ENCODE measurements at regions not wholly inside any gene's neighbourhood (a gene's known extent, or its start where the extent isn't known, plus 50 kb on each side); places are given as distances from the start of the nearest gene placed in this dataset.
A peak's percentile ranks its signal among the peaks of the same experiment; 100 is the strongest.
"Not testable (repeated sequence)": the region's sequence is repeated elsewhere in the genome, so short reads cannot be mapped to it uniquely, and the experiment has no call there.

DNA sequence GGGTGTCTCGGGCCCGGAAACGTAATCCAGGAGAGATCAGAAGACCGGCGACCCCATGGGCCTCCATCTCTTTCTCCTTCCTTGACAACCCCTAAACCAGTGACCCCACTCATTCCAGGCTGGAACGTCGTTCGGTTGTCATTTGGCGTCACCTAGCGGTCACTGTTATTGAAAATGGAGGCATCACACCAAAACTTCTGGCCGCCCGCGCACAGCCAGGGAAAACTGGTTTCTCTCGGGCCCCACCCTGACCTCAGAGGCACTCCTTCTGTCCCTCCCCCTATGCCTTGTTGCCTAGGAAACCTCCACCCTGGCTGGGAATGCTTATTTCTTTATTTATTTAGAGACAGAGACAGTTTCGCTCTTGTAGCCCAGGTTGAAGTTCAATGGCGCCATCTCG, 2327.3 kb upstream of the TPTE start:
- not testable (repeated sequence) for H3K4me3 Mint-ChIP-seq; H3K36me3 Mint-ChIP-seq (ENCODE audit: low read depth); H3K9me3 Mint-ChIP-seq; H3K27ac Mint-ChIP-seq (ENCODE audit: unreplicated experiment); DNase-seq (ENCODE audit: low read depth, low spot score); H3K4me1 Mint-ChIP-seq; H3K27me3 Mint-ChIP-seq (ENCODE audit: low read depth)

DNA sequence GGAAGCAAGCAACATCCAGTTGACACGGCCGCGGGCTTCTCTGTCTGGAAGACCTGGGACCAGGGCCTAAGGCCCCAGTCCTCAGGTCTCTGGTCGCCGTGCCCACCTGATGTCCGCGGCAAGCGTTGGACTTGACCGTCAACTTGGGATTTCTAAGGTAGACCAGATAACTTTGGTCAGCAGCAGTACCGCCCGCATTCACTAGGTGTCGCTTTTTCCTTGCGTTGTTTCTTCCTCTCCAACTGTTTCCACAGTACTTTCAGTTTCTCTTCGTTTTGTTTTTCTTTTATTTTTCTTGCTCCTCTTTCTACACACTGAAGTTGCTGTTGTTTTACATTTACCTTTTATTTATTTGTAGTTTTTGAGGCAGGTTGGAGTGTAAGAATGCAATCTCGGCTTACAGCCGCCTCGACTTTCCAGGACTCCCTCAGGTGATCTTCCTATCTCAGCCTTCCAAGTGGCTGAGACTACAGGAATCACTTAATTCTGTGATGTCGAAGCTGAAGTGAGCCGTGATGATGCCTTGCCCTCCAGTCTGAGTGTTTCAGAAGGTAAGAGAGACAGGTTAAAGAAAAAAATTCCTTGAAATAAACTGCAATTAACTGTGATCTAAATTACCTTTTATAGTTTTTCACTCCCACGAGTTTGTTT, 2323.9 kb upstream of the TPTE start:
- H3K36me3 Mint-ChIP-seq (ENCODE audit: low read depth); H3K9me3 Mint-ChIP-seq; DNase-seq (ENCODE audit: low read depth, low spot score); H3K27me3 Mint-ChIP-seq (ENCODE audit: low read depth); H3K4me1 Mint-ChIP-seq; H3K27ac Mint-ChIP-seq (ENCODE audit: unreplicated experiment); H3K4me3 Mint-ChIP-seq: not testable (repeated sequence)

DNA sequence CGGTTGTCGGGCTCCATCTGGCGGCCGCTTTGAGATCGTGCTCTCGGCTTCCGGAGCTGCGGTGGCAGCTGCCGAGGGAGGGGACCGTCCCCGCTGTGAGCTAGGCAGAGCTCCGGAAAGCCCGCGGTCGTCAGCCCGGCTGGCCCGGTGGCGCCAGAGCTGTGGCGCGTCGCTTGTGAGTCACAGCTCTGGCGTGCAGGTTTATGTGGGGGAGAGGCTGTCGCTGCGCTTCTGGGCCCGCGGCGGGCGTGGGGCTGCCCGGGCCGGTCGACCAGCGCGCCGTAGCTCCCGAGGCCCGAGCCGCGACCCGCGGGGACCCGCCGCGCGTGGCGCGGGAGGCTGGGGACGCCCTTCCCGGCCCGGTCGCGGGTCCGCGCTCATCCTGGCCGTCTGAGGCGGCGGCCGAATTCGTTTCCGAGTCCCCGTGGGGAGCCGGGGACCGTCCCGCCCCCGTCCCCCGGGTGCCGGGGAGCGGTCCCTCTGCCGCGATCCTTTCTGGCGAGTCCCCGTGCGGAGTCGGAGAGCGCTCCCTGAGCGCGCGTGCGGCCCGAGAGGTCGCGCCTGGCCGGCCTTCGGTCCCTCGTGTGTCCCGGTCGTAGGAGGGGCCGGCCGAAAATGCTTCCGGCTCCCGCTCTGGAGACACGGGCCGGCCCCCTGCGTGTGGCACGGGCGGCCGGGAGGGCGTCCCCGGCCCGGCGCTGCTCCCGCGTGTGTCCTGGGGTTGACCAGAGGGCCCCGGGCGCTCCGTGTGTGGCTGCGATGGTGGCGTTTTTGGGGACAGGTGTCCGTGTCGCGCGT, 2316.1 kb upstream of the TPTE start:
- not testable (repeated sequence) for H3K9me3 Mint-ChIP-seq; H3K4me3 Mint-ChIP-seq; H3K36me3 Mint-ChIP-seq (ENCODE audit: low read depth); H3K27ac Mint-ChIP-seq (ENCODE audit: unreplicated experiment); H3K27me3 Mint-ChIP-seq (ENCODE audit: low read depth); H3K4me1 Mint-ChIP-seq; DNase-seq (ENCODE audit: low read depth, low spot score)

- not testable (repeated sequence) for H3K27me3 Mint-ChIP-seq (ENCODE audit: low read depth); DNase-seq (ENCODE audit: low read depth, low spot score); H3K4me3 Mint-ChIP-seq; H3K27ac Mint-ChIP-seq (ENCODE audit: unreplicated experiment); H3K9me3 Mint-ChIP-seq; H3K36me3 Mint-ChIP-seq (ENCODE audit: low read depth); H3K4me1 Mint-ChIP-seq
Observed at GRCh38 chr21:8205892-8206188, 2315.5 kb upstream of the TPTE start.

DNA sequence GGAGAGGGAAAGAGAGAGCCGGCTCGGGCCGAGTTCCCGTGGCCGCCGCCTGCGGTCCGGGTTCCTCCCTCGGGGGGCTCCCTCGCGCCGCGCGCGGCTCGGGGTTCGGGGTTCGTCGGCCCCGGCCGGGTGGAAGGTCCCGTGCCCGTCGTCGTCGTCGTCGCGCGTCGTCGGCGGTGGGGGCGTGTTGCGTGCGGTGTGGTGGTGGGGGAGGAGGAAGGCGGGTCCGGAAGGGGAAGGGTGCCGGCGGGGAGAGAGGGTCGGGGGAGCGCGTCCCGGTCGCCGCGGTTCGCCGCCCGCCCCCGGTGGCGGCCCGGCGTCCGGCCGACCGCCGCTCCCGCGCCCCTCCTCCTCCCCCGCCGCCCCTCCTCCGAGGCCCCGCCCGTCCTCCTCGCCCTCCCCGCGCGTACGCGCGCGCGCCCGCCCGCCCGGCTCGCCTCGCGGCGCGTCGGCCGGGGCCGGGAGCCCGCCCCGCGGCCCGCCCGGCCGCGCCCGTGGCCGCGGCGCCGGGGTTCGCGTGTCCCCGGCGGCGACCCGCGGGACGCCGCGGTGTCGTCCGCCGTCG, 2308.3 kb upstream of the TPTE start:
- not testable (repeated sequence) for H3K4me3 Mint-ChIP-seq; H3K27ac Mint-ChIP-seq (ENCODE audit: unreplicated experiment); H3K36me3 Mint-ChIP-seq (ENCODE audit: low read depth); H3K9me3 Mint-ChIP-seq; H3K4me1 Mint-ChIP-seq; H3K27me3 Mint-ChIP-seq (ENCODE audit: low read depth)
- DNase-seq (ENCODE audit: low read depth, low spot score), result peak; percentile 92

- not testable (repeated sequence) for H3K27ac Mint-ChIP-seq (ENCODE audit: unreplicated experiment); H3K4me3 Mint-ChIP-seq; H3K4me1 Mint-ChIP-seq
Observed at GRCh38 chr21:8214539-8214938, 2306.8 kb upstream of the TPTE start.

DNA sequence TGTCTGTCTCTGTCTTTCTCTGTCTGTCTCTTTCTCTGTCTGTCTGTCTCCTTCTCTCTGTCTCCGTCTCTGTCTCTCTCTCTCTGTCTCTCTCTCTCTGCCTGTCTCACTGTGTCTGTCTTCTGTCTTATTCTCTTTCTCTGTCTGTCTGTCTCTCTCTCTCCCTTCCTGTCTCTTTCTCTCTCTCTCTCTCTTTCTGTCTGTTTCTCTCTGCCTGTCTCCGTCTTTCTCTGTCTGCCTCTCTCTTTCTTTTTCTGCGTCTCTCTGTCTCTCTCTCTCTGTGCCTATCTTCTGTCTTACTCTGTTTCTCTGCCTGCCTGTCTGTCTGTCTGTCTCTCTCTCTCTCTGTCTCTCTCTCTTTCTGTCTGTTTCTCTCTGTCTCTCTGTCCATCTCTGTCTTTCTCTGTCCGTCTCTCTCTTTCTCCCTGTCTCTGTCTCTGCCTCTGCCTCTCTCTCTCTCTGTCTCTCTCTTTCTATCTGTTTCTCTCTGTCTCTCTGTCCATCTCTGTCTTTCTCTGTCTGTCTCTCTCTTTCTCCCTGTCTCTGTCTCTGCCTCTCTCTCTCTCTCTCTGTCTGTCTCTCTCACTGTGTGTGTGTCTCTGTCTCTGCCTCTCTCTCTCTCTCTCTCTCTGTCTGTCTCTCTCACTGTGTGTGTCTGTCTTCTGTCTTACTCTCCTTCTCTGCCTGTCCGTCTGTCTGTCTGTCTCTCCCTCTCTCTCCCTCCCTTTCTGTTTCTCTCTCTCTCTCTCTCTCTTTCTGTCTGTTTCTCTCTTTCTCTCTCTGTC, 2291.8 kb upstream of the TPTE start:
- peaks cover 16% of the 10 kb centered on the region for H3K27me3 Mint-ChIP-seq (ENCODE audit: low read depth)
- not testable (repeated sequence) for DNase-seq (ENCODE audit: low read depth, low spot score); H3K4me1 Mint-ChIP-seq; H3K9me3 Mint-ChIP-seq; H3K4me3 Mint-ChIP-seq; H3K27ac Mint-ChIP-seq (ENCODE audit: unreplicated experiment)
- H3K36me3 Mint-ChIP-seq (ENCODE audit: low read depth), result peaks cover 10% of the 10 kb centered on the region

More at GRCh38 chr21:8214539-8214938, 2306.8 kb upstream of the TPTE start:
- not testable (repeated sequence) for H3K9me3 Mint-ChIP-seq; H3K36me3 Mint-ChIP-seq (ENCODE audit: low read depth); DNase-seq (ENCODE audit: low read depth, low spot score); H3K27me3 Mint-ChIP-seq (ENCODE audit: low read depth)

- H3K4me3 Mint-ChIP-seq; H3K9me3 Mint-ChIP-seq; DNase-seq (ENCODE audit: low read depth, low spot score); H3K27ac Mint-ChIP-seq (ENCODE audit: unreplicated experiment); H3K4me1 Mint-ChIP-seq: not testable (repeated sequence)
- Mint-ChIP-seq H3K27me3 (ENCODE audit: low read depth) (peaks cover 16% of the 10 kb centered on the region), H3K36me3 (ENCODE audit: low read depth) (peaks cover 10% of the 10 kb centered on the region)
Observed at GRCh38 chr21:8231252-8231651, 2290.1 kb upstream of the TPTE start.

DNA sequence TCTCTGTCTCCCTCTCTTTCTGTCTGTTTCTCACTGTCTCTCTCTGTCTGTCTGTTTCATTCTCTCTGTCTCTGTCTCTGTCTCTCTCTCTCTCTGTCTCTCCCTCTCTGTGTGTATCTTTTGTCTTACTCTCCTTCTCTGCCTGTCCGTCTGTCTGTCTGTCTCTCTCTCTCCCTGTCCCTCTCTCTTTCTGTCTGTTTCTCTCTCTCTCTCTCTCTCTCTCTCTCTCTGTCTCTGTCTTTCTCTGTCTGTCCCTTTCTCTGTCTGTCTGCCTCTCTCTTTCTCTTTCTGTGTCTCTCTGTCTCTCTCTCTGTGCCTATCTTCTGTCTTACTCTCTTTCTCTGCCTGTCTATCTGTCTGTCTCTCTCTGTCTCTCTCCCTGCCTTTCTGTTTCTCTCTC, 2288.4 kb upstream of the TPTE start:
- H3K4me3 Mint-ChIP-seq, result peak overlapping the region; percentile 2

GRCh38 chr21:8234059-8234458, 2287.3 kb upstream of the TPTE start:
- H3K4me3 Mint-ChIP-seq; DNase-seq (ENCODE audit: low read depth, low spot score); H3K4me1 Mint-ChIP-seq; H3K27ac Mint-ChIP-seq (ENCODE audit: unreplicated experiment); H3K9me3 Mint-ChIP-seq; H3K36me3 Mint-ChIP-seq (ENCODE audit: low read depth): not testable (repeated sequence)
- H3K27me3 Mint-ChIP-seq (ENCODE audit: low read depth), result peaks cover 12% of the 10 kb centered on the region

More for the DNA sequence above, 2288.4 kb upstream of the TPTE start:
- H3K4me1 Mint-ChIP-seq; DNase-seq (ENCODE audit: low read depth, low spot score); H3K9me3 Mint-ChIP-seq: not testable (repeated sequence)
- H3K27me3 Mint-ChIP-seq (ENCODE audit: low read depth), result peaks cover 16% of the 10 kb centered on the region
- H3K36me3 Mint-ChIP-seq (ENCODE audit: low read depth), result peaks cover 10% of the 10 kb centered on the region
- peak overlapping the region; percentile 17 for H3K27ac Mint-ChIP-seq (ENCODE audit: unreplicated experiment)

GRCh38 chr21:8244723-8245641, 2276.4 kb upstream of the TPTE start:
- H3K27ac Mint-ChIP-seq (ENCODE audit: unreplicated experiment); DNase-seq (ENCODE audit: low read depth, low spot score); H3K36me3 Mint-ChIP-seq (ENCODE audit: low read depth); H3K4me3 Mint-ChIP-seq; H3K9me3 Mint-ChIP-seq; H3K27me3 Mint-ChIP-seq (ENCODE audit: low read depth); H3K4me1 Mint-ChIP-seq: not testable (repeated sequence)

GRCh38 chr21:8245642-8246402, 2275.6 kb upstream of the TPTE start:
- not testable (repeated sequence) for H3K36me3 Mint-ChIP-seq (ENCODE audit: low read depth); H3K4me3 Mint-ChIP-seq; H3K4me1 Mint-ChIP-seq; H3K9me3 Mint-ChIP-seq; DNase-seq (ENCODE audit: low read depth, low spot score); H3K27ac Mint-ChIP-seq (ENCODE audit: unreplicated experiment); H3K27me3 Mint-ChIP-seq (ENCODE audit: low read depth)
